CD4-positive, alpha-beta T cell treated with Interferon alpha-2 for 1 hour (primary cell): ENCODE measurements at regions not wholly inside any gene's neighbourhood (a gene's known extent, or its start where the extent isn't known, plus 50 kb on each side); places are given as distances from the start of the nearest gene placed in this dataset.

Experiments used
- DNase-seq, 2 donors: peaks; one replicate each; pipeline ENCODE4 v3.0.0-alpha.2; 2020 to 2022

DNA sequence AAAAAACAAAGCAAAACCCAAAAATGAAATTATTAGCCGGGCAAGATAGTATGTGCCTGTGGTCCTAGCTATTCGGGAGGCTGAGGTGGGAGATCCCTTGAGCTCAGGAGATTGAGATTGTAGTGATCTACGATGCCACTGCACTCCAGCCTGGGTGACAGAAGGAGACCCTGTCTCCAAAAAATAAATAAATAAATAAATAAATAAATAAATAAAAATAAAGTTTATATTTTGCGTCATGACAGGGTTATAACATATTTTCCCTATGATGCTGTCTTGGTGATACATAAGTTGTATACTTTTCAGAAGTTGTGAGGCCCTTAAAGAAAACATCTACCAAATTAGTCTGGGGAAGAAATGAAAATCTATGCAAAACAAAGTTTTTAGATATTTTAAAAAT is 94.5 kb upstream of the MKLN1 start:
- no peak for DNase-seq

DNA sequence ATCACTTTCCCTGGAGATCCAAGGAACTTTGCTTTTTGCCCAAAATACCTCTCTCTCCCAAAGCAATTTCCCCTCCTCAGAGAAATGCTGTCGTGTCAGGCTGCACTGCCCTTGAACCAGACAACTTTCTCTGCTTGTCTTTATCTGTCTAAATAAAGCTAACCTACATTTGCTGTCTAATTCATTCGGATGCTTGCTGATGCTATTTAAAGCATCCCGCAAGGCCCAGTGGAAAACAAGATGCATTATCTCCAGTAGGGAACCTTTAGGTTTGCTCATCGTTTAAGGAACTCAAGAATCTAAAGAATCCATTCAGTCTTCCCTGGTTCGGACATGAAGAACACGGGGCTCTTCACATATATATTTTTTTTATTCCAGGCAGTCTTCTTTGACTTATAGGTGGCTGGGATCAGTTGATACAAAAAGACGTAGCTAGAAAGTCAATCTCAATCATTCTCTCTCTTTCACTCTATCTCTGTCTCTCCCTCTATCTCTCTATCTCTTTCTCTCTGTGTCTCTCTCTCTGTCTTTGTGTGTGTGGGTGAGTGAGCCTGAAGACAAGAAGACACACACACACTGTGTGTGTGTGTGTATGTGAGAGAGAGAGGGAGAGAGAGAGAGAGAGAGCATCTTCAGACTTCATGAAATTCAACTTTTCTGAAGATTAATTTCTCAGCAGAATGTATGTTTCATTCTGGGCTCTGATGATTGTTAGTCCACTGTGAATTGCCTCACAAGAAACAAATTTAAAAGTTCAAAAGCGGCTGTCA is 92.8 kb upstream of the MKLN1 start:
- DNase-seq: no peak

DNA sequence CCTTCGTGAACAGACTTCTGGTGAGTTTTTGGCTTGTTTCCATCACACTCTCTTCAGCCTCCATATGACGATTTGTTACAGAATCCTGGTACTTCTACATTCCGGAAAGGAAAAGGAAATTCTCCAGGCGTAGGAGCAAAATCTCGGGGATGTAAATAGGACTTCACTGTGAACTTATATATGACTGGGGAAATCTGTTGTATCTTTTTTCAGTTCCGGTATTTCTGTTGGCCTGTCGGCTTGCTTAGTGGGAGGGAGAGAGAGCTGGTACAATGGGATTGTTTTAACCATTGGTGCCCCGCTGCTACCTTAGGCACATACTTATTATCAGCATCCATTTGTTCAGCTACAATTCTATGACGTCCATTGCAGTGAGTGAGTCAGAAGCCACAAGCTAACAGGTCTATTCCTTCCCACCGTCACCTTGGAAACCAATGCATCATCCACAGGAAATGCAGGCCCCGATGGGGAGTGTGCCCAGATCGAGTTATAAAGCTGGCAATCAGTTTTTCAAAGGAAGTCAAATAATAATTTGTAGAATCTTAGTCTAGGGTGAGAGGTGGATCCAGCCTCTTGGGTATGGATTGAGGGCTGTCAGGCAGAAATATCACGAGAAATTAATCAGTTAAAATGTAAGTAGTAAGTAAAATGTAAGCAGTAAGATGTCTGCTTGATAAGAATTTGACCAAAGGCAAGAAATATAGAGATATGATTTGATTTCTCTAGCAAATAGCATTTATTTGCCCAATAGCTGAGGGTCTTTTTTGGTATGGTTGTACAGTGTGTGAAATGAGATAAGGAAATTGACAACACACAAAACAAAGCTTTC is 92.0 kb upstream of the MKLN1 start:
- DNase-seq: peak; percentile 81 to 88

DNA sequence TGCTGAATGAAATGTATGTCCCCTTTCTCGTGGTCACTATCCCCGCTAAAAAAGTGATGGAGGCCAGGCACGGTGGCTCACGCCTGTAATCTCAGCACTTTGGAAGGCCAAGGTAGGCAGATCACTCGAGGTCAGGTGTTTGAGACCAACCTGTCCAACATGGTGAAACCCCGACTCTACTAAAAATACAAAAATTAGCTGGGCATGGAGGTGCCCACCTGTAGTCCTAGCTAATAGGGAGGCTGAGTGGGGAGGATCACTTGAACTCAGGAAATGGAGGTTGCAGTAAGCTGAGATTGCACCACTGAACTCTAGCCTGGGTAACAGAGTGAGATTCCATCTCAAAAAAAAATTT is 91.4 kb upstream of the MKLN1 start:
- DNase-seq: no peak

DNA sequence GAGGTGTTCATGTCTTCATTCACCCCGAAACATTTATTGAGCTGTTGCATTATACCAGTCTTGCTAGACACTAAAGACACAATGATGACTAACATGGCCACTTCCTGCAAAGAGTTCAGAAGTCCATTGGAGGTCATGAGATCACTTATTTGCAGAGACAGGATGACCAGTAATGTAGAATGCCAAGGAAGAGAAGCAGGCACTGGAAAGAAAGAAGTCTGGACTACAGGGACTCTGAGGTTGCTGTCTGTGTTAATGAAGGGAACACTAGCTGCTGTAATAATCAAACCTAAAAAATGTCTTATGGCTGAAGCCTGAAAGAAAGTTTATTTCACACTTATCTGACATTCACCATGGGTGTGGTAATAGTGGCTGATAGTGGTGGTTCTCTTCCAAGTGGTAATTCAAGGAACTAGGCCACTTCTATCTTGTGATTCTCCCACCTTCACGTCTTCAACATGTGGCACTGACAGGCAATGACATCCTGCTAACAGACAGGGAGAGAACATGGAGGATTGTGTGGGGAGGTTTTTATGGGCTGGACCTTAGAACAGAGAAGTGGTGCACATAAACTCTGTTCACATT is 89.2 kb upstream of the MKLN1 start:
- DNase-seq: peak; percentile 4 to 26

- DNase-seq: no peak
These were observed 86.3 kb upstream of the MKLN1 start for GRCh38 chr7:131241386-131241785.

DNA sequence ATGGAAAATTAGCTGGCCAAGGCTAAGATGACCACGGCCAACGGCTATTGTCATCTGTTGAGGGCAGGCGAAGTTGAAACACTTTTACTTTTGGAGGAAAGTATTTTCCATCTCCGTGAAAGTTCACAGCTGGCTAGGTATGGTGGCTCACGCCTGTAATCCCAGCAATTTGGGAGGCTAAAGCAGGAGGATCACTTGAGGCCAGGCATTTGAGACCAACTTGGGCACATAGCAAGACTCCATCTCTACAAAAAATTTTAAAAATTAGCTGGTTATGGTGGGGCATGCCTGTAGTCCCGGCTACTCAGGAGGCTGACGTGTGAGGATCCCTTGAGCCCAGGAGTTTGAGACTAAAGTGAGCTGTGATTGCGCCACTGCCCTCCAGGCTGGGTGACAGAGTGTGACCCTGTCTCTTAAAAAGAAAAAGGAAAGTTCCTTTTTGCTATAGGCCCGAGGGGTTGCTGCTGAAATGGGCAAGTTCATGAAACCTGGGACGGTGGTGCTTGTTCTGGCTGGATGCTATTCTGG is 85.5 kb upstream of the MKLN1 start:
- no peak for DNase-seq

- no peak for DNase-seq
These were observed 83.3 kb upstream of the MKLN1 start for GRCh38 chr7:131244259-131244852.

DNA sequence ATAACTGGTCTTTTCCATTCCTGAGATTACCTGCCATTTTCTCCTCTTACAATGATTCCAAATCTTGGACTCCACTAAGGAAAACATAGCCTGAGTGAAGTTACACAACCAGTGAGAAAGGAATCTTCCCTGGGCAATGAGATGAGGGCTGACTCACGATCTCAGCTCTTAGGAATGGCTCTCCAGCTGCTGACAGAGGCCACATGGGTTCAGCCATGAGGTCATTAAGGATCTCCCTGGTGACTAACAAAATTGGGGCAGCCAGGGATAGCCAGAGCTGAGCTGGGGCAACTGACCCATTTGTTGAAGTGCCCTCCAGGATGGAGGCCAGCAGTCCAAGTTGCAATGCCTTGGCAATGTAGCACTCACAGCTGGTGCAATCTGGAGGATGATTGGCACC is 78.7 kb upstream of the MKLN1 start:
- DNase-seq: no peak

DNA sequence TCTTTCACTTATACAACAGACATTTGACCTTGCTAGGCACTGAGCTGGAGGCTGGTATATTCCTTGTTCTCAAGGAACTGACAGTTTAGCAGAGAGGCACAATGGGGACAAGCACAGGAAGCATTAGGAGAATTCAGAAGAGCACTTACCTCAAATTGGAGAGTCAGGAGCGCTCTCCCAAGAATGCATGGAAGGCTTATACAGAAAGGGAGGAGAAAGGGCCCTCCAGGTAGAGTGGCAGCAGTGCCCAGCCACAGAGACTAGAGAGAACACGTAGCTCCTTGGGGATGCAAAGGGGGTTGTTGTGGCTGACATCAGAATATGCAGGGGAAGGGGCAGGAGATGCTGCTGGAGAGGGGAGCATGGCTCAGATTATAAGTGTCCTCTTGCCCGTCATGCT is 78.2 kb upstream of the MKLN1 start:
- no peak for DNase-seq

GRCh38 chr7:131250331-131250730 is 77.3 kb upstream of the MKLN1 start:
- no peak for DNase-seq

DNA sequence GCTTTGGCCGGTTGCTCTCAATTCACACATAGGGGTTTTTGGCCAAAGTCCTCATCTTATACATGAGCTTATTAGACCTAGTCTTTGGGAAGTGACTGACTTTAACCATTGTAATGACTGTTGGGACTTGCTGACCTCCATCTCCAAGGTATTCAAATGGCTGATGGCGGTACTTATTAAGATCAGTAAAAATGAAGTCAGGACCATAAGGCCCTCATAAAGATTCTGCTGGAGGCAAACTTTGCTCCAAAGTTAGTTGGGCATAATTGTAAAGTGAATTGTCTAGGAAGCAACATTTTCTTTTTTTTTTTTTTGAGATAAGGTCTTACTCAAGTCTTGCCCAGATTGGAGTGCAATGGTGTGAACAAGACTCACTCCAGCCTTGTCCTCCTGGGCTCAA is 76.3 kb upstream of the MKLN1 start:
- DNase-seq: no peak

GRCh38 chr7:131252976-131253375 is 74.7 kb upstream of the MKLN1 start:
- no peak for DNase-seq

GRCh38 chr7:131254211-131254610 is 73.5 kb upstream of the MKLN1 start:
- DNase-seq: no peak

DNA sequence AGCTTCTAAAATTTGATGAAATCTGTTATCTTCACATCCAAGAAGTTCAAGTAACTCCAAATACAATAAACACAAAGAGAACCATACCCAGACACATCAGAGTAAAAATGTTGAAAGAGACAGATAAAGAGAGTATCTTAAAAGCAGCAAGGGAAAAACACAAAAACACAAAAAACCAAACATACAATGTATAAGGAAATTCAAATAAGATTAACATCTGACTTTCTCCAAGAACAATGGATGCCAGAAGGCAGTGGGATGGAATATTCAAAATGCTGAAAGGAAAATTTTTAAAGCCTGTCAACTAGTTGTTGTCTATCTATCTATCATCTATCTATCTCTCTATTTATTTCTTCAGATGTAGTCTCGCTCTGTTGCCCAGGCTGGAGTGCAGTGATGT is 72.4 kb upstream of the MKLN1 start:
- DNase-seq: no peak

GRCh38 chr7:131261476-131261994 is 66.1 kb upstream of the MKLN1 start:
- DNase-seq: no peak

- DNase-seq: no peak
These were observed 62.4 kb upstream of the MKLN1 start for GRCh38 chr7:131265227-131265626.

DNA sequence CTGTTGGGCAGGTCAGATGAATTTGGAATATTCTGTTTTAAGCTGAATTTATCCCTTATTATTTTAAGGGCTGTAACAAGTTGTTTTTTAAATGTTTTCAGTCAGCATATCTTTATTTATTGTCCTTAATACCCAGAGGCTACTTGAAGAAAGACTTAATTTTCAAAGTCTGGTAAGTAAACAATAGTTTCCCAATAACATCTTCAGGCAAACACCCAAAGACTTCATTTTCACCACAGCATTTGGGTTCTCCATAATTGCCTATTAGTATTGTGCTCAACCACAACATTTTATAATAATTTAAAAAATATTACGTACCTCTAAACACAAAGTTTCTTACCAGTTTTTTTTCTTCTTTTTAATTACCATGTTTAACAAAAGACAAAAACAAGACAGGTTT is 60.0 kb upstream of the MKLN1 start:
- DNase-seq: no peak

GRCh38 chr7:131268906-131269305 is 58.8 kb upstream of the MKLN1 start:
- DNase-seq: no peak

DNA sequence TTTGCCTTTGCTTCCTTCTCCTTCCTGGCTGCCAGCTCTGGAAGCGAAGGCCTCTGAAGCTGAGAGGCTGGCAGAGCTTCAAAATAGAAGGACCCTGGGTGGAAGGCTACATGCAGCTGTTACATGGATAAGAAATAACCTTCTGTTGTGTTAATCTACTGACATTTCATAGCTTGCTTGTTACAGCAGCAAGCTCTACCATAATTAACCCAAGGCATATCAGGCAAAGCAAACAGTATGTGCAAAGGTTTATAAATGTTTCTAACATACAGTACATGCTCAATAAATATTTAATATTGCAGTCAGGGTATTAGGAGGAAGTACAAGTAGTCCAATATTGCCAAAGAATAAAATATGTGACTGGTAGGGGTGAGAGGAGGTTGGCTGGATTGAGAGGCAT is 55.6 kb upstream of the MKLN1 start:
- no peak for DNase-seq

GRCh38 chr7:131274986-131275385 is 52.7 kb upstream of the MKLN1 start:
- no peak for DNase-seq

DNA sequence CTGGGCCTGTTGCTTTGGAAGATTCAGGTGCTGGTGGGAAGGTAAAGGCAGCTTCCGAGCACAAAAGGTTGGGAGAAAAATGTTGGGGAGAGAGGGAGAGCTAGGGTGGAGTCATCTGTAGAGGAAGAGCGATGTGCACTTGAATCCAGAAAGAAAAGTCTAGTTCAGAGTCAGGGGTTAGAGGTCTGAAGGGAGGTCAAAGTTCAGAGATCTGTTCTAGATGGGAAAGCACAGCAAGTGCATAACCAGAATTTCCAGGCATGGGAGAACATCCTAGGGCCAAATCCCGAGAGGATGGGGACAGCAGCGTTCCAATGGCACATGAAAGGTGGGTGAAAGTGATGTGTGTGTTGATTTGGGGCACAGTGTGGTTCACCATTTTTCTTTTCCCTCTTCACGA is 51.5 kb upstream of the MKLN1 start:
- DNase-seq: no peak

DNA sequence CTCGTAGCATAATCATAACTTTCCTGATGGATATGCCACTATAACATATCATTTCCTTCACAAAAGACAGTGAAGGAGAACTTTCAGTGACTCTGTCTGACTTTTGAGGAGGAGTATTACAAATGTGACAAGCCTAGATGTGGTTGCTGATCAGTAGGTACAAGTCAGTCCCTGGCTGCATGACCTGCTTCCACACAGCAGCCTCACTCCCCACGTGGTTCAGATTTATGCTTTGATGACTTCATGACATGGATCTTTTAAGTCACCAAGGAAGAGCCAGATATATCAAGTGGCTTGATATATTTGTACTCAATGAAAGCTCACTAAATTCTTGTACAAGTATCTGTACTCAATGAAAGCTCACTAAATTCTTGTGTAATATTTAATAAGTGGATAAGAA is 50.9 kb upstream of the MKLN1 start:
- DNase-seq: no peak
